ENCODE measurements at regions not wholly inside any gene's neighbourhood (a gene's known extent, or its start where the extent isn't known, plus 50 kb on each side); places are given as distances from the start of the nearest gene placed in this dataset.

- TF ChIP-seq CTCF (IDR thresholded peaks at IDR 0.05; ENCODE audit: low read depth, low read length, missing input control) = no peak
- TF ChIP-seq RAD21 (IDR thresholded peaks at IDR 0.05) = no peak
- TF ChIP-seq ZBTB33 (IDR thresholded peaks at IDR 0.05) = no peak
- no peak for TF ChIP-seq EGR1 (IDR thresholded peaks at IDR 0.05; ENCODE audit: low read depth in 2 of 2)
These were observed 130.4 kb downstream of the BCOR start for GRCh38 chrX:39967348-39967747.
